ENCODE measurements at regions not wholly inside any gene's neighbourhood (a gene's known extent, or its start where the extent isn't known, plus 50 kb on each side); places are given as distances from the start of the nearest gene placed in this dataset.

DNA sequence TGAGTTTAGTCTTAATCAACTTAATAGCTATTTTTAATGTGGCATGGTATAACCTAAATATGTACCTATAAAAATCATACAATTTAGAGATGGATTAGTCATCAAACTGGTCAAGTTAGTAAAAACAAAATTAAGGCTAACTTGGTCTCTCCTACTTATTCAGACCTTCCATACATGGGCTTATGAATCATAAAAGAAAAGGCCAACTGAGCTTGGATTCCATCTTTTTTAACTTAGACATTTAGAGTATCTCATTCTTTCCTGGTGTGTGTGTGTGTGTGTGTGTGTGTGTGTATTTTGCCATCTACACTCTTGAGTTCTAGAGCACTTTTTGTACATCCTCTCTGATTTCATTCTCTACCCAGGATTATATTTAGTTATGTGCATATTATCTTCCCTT is 637.5 kb downstream of the PLCL1 start:
- H3K9me3 Mint-ChIP-seq (ENCODE audit: unreplicated experiment): no peaks in the 10 kb centered on the region
- H3K36me3 ChIP-seq (ENCODE audit: insufficient read depth, low read length): no peaks in the 10 kb centered on the region
- H3K4me3 Mint-ChIP-seq (ENCODE audit: unreplicated experiment): no peak overlapping the region
- FAIRE-seq (no peak), DNase-seq (ENCODE audit: low read depth) (peak; percentile 51)
- H3K27ac ChIP-seq (ENCODE audit: low read depth, low read length): no peak overlapping the region
- peaks cover 18% of the 10 kb centered on the region for H3K4me1 Mint-ChIP-seq (ENCODE audit: low read depth, unreplicated experiment)
- H3K36me3 Mint-ChIP-seq (ENCODE audit: low read depth, unreplicated experiment): no peaks in the 10 kb centered on the region
- no peak overlapping the region for H2AFZ ChIP-seq (ENCODE audit: low read depth, low read length)
- no peaks in the 10 kb centered on the region for H4K20me1 ChIP-seq (ENCODE audit: insufficient read depth, low read length)
- peaks cover 5% of the 10 kb centered on the region for H3K4me1 ChIP-seq (ENCODE audit: insufficient read depth, low read length)
- no peaks in the 10 kb centered on the region for H3K27me3 ChIP-seq (ENCODE audit: insufficient read depth, low read length)
- H3K9ac ChIP-seq (ENCODE audit: low read length): no peak overlapping the region
- TF ChIP-seq CTCF (IDR thresholded peaks at IDR 0.05; ENCODE audit: insufficient read depth, low read depth, low read length): no peak
- TF ChIP-seq EZH2 (IDR thresholded peaks at IDR 0.05; ENCODE audit: insufficient read depth, low read length): no peak
- H3K79me2 ChIP-seq (ENCODE audit: insufficient read depth, low read length): no peaks in the 10 kb centered on the region
- H3K27me3 Mint-ChIP-seq (ENCODE audit: low read depth, unreplicated experiment): no peaks in the 10 kb centered on the region
- H3K4me3 ChIP-seq (ENCODE audit: insufficient read depth, low read depth, low read length): no peak overlapping the region
- no peaks in the 10 kb centered on the region for H3K9me3 ChIP-seq (ENCODE audit: insufficient read depth, low read depth, low read length)
- H3K4me2 ChIP-seq (ENCODE audit: low read length): peak overlapping the region; percentile 18
- H3K27ac Mint-ChIP-seq (ENCODE audit: unreplicated experiment): no peak overlapping the region

DNA sequence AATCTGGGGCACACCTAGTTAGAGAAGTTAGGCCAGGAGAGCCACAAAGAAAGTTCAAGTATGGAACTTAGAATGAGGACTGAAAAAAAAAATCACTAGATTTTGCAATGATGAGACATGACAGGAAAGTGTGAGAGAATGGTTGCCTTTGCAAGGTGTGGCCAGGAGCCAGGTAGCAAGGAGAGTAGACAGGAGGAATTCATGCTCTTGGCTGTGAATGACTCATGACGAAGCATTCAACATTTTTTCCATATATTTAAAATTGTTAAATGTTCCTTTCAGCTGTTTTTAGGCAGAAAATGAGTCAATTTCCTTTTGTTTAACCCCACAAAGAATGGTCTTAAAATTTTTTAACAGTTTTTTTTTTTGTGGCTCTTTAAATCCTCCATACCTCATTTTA is 636.9 kb downstream of the PLCL1 start:
- Histone ChIP-seq H4K20me1 (ENCODE audit: insufficient read depth, low read length) (no peaks in the 10 kb centered on the region), H2AFZ (ENCODE audit: low read depth, low read length) (no peak overlapping the region), H3K36me3 (ENCODE audit: insufficient read depth, low read length) (no peaks in the 10 kb centered on the region), H3K27ac (ENCODE audit: low read depth, low read length) (no peak overlapping the region), H3K9me3 (ENCODE audit: insufficient read depth, low read depth, low read length) (no peaks in the 10 kb centered on the region), H3K79me2 (ENCODE audit: insufficient read depth, low read length) (no peaks in the 10 kb centered on the region), H3K4me1 (ENCODE audit: insufficient read depth, low read length) (peaks cover 5% of the 10 kb centered on the region), H3K27me3 (ENCODE audit: insufficient read depth, low read length) (no peaks in the 10 kb centered on the region), H3K4me2 (ENCODE audit: low read length) (peak overlapping the region; percentile 19), H3K9ac (ENCODE audit: low read length) (no peak overlapping the region), H3K4me3 (ENCODE audit: insufficient read depth, low read depth, low read length) (no peak overlapping the region)
- Mint-ChIP-seq H3K4me3 (ENCODE audit: unreplicated experiment) (no peak overlapping the region), H3K9me3 (ENCODE audit: unreplicated experiment) (no peaks in the 10 kb centered on the region), H3K36me3 (ENCODE audit: low read depth, unreplicated experiment) (no peaks in the 10 kb centered on the region), H3K4me1 (ENCODE audit: low read depth, unreplicated experiment) (peaks cover 18% of the 10 kb centered on the region), H3K27me3 (ENCODE audit: low read depth, unreplicated experiment) (no peaks in the 10 kb centered on the region), H3K27ac (ENCODE audit: unreplicated experiment) (no peak overlapping the region)
- TF ChIP-seq CTCF (IDR thresholded peaks at IDR 0.05; ENCODE audit: insufficient read depth, low read depth, low read length) (no peak), EZH2 (IDR thresholded peaks at IDR 0.05; ENCODE audit: insufficient read depth, low read length) (no peak)
- DNase-seq (ENCODE audit: low read depth) (peak; percentile 48), FAIRE-seq (no peak)

- Mint-ChIP-seq H3K36me3 (ENCODE audit: low read depth, unreplicated experiment) (no peaks in the 10 kb centered on the region), H3K4me1 (ENCODE audit: low read depth, unreplicated experiment) (peaks cover 18% of the 10 kb centered on the region), H3K27me3 (ENCODE audit: low read depth, unreplicated experiment) (no peaks in the 10 kb centered on the region), H3K4me3 (ENCODE audit: unreplicated experiment) (no peak overlapping the region), H3K9me3 (ENCODE audit: unreplicated experiment) (no peaks in the 10 kb centered on the region), H3K27ac (ENCODE audit: unreplicated experiment) (no peak overlapping the region)
- no peak for FAIRE-seq
- Histone ChIP-seq H3K27ac (ENCODE audit: low read depth, low read length) (no peak overlapping the region), H2AFZ (ENCODE audit: low read depth, low read length) (no peak overlapping the region), H3K4me2 (ENCODE audit: low read length) (peak overlapping the region; percentile 19), H4K20me1 (ENCODE audit: insufficient read depth, low read length) (no peaks in the 10 kb centered on the region), H3K4me3 (ENCODE audit: insufficient read depth, low read depth, low read length) (no peak overlapping the region), H3K4me1 (ENCODE audit: insufficient read depth, low read length) (peaks cover 5% of the 10 kb centered on the region), H3K9me3 (ENCODE audit: insufficient read depth, low read depth, low read length) (no peaks in the 10 kb centered on the region), H3K36me3 (ENCODE audit: insufficient read depth, low read length) (no peaks in the 10 kb centered on the region), H3K27me3 (ENCODE audit: insufficient read depth, low read length) (no peaks in the 10 kb centered on the region), H3K79me2 (ENCODE audit: insufficient read depth, low read length) (no peaks in the 10 kb centered on the region), H3K9ac (ENCODE audit: low read length) (no peak overlapping the region)
- DNase-seq (ENCODE audit: low read depth): no peak
- TF ChIP-seq EZH2 (IDR thresholded peaks at IDR 0.05; ENCODE audit: insufficient read depth, low read length) (no peak), CTCF (IDR thresholded peaks at IDR 0.05; ENCODE audit: insufficient read depth, low read depth, low read length) (no peak)
Measured at GRCh38 chr2:198440833-198441232, 636.4 kb downstream of the PLCL1 start.
